PC-9 (cell line): ENCODE measurements at regions not wholly inside any gene's neighbourhood (a gene's known extent, or its start where the extent isn't known, plus 50 kb on each side); places are given as distances from the start of the nearest gene placed in this dataset.

ENCODE experiments used
- BruUV-seq: library from RNA; stranded (reverse); fragments of 400-500 nt; replicated peaks from 2 replicates; lab custom pipeline; 2021; lab: Mats Ljungman, UMichigan
- CTCF ChIA-PET: fragments of 300-600 bp; sonication (Branson Sonifier 250); formaldehyde crosslinking; loops from one replicate; lab custom pipeline; 2022; ENCODE audit warnings: antibody characterized with exemption; lab: Charles Lee
- POLR2A ChIA-PET: fragments of 300-600 bp; sonication (Branson Sonifier 250); formaldehyde crosslinking; loops from one replicate; lab custom pipeline; 2022; ENCODE audit warnings: antibody characterized with exemption; ENCODE audit not compliant: unreplicated experiment; lab: Charles Lee
- DNase-seq, 2 experiments: peaks; one replicate each; pipeline versions ENCODE4 v3.0.0 to v3.0.0-alpha.2; 2015 to 2022; ENCODE audit warnings: mixed read lengths in 1 of 2
- H2AFZ ChIP-seq: fragments of 200-600 bp; sonication (generic); 2 replicates; pipeline ENCODE4 v1.8.1; 2017; ENCODE audit warnings: antibody characterized with exemption
- H3F3A ChIP-seq: fragments of 200-600 bp; sonication (generic); 2 replicates; pipeline ENCODE4 v1.8.1; 2017; ENCODE audit warnings: antibody characterized with exemption, mild to moderate bottlenecking, low read depth; ENCODE audit not compliant: insufficient read depth
- H3K27ac ChIP-seq: fragments of 200-600 bp; sonication (generic); 2 replicates; pipeline ENCODE4 v1.6.1; 2016; ENCODE audit warnings: mixed run types
- H3K27me3 ChIP-seq: fragments of 200-600 bp; sonication (generic); 2 replicates; pipeline ENCODE4 v1.6.1; 2016; ENCODE audit warnings: low read depth, mixed run types; ENCODE audit not compliant: insufficient read depth
- H3K36me3 ChIP-seq: fragments of 200-600 bp; sonication (generic); 2 replicates; pipeline ENCODE4 v1.6.1; 2016; ENCODE audit warnings: low read depth, mixed run types
- H3K4me1 ChIP-seq: fragments of 200-600 bp; sonication (generic); replicated peaks from 2 replicates; pipeline ENCODE4 v1.6.1; 2016; ENCODE audit warnings: mixed run types; ENCODE audit not compliant: insufficient read depth
- H3K4me2 ChIP-seq: fragments of 200-600 bp; sonication (generic); 2 replicates; pipeline ENCODE4 v1.6.1; 2017; ENCODE audit warnings: mixed run types
- H3K4me3 ChIP-seq: fragments of 200-600 bp; sonication (generic); 2 replicates; pipeline ENCODE4 v1.6.1; 2016; ENCODE audit warnings: mixed run types
- H3K79me2 ChIP-seq: fragments of 200-600 bp; sonication (generic); 2 replicates; pipeline ENCODE4 v1.6.1; 2017; ENCODE audit warnings: low read depth, mixed run types
- H3K9me2 ChIP-seq: fragments of 200-600 bp; sonication (generic); 2 replicates; pipeline ENCODE4 v1.8.1; 2017; ENCODE audit warnings: mild to moderate bottlenecking; ENCODE audit not compliant: insufficient read depth
- H3K9me3 ChIP-seq: fragments of 200-600 bp; sonication (generic); 2 replicates; pipeline ENCODE4 v1.8.1; 2016; ENCODE audit warnings: low read depth; ENCODE audit not compliant: insufficient read depth
- H4K20me1 ChIP-seq: fragments of 200-600 bp; sonication (generic); 2 replicates; pipeline ENCODE4 v1.8.1; 2017; ENCODE audit not compliant: insufficient read depth
- EZH2 ChIP-seq: fragments of 200-600 bp; sonication (generic); IDR thresholded peaks from 2 replicates; pipeline ENCODE4 v1.8.0; 2017; ENCODE audit warnings: antibody characterized with exemption, low read depth
- intact Hi-C: fragments of 100-400 bp; cut with micrococcal nuclease; formaldehyde crosslinking; loops from one replicate; pipeline ENCODE4 v1.10.0; 2022; ENCODE audit not compliant: unreplicated experiment
- TF ChIP-seq, protein P1 (sequence below): fragments of 200-600 bp; sonication (generic); conservative IDR thresholded peaks from 2 replicates; pipeline ENCODE4 v1.6.1; 2017; ENCODE audit warnings: mixed run types, antibody characterized with exemption, mild to moderate bottlenecking, moderate library complexity

DNA sequence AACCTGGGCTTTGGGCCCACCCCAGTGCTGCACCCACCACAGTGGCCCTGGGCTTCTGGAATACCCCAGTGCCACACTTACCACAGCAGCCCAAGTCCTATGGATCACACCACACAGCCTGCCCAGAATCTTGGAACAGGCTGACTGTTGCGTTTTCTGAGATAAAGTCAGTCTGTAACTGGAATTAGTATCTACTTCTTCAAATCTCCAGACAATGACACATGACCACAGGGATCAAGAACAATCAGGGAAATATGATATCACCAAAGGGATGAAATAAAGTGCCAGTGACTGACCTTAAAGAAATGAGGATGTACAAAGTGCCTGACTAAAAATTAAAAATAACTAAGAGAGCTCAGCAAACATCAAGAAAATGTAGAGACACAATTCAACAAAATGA, 239.7 kb upstream of the PLD5 start:
- no TSS peak for BruUV-seq
- Histone ChIP-seq H3K4me1 (no peaks in the 10 kb centered on the region), H3K4me3 (no peak overlapping the region), H3K9me3 (no peaks in the 10 kb centered on the region; the same call in 1 of the 2 replicates), H3K4me2 (no peak overlapping the region), H3F3A (no peaks in the 10 kb centered on the region), H3K27ac (no peak overlapping the region), H3K36me3 (no peaks in the 10 kb centered on the region), H4K20me1 (no peaks in the 10 kb centered on the region; the same call in 1 of the 2 replicates), H3K9me2 (0 out of 2 replicates have a peak, but pooled peaks cover 5% of the 10 kb centered on the region), H2AFZ (no peak overlapping the region), H3K27me3 (no peaks in the 10 kb centered on the region), H3K79me2 (no peaks in the 10 kb centered on the region)
- DNase-seq = no peak
- TF ChIP-seq EZH2 = no peak
- TF ChIP-seq, protein P1, sequence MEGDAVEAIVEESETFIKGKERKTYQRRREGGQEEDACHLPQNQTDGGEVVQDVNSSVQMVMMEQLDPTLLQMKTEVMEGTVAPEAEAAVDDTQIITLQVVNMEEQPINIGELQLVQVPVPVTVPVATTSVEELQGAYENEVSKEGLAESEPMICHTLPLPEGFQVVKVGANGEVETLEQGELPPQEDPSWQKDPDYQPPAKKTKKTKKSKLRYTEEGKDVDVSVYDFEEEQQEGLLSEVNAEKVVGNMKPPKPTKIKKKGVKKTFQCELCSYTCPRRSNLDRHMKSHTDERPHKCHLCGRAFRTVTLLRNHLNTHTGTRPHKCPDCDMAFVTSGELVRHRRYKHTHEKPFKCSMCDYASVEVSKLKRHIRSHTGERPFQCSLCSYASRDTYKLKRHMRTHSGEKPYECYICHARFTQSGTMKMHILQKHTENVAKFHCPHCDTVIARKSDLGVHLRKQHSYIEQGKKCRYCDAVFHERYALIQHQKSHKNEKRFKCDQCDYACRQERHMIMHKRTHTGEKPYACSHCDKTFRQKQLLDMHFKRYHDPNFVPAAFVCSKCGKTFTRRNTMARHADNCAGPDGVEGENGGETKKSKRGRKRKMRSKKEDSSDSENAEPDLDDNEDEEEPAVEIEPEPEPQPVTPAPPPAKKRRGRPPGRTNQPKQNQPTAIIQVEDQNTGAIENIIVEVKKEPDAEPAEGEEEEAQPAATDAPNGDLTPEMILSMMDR = no peak
- ChIA-PET POLR2A (no interaction called here), CTCF (no interaction called here)
- intact Hi-C loops = no loop called here

DNA sequence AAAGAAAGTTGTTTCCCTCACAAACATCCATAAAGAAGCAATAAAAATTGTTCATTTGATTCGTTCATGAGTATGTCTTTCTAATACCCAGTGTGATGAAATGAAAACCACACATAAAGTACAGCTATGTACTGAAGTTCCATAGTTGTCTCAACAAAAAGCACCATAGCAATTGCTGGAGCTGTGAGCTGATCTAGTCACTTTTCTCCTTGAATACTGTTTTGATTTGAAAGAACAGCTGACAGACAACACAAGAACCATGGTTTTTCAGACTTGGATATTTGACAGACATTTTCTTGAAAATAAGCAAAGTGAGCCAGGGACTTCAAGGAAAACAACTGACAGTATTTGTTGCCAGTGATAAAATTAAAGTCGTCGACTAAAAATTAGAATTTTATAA, 237.1 kb upstream of the PLD5 start:
- CTCF ChIA-PET = no interaction called here
- BruUV-seq = no TSS peak
- intact Hi-C loops = no loop called here

DNA sequence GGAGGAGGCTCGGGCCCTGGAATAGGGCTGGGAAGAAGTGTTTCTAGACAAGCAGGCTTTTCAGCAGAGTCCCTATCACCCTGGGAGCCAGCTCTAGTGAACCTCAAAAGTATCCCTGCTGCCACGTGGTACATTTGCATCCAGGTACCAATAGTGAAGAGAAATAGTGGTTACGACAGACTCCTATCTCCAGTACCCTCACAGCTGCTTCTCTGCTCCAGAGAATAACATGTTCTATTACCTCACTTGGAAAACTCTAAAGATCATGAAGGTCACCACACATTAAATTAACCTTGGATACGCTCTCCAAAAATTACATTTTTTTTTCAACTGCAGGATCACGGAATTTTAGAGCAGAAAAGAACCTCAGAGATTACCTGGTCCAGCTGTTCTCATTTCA, 230.4 kb upstream of the PLD5 start:
- Histone ChIP-seq H3K4me1 (no peaks in the 10 kb centered on the region), H3K4me3 (no peak overlapping the region), H3K27me3 (no peaks in the 10 kb centered on the region), H3K4me2 (no peak overlapping the region), H3F3A (no peaks in the 10 kb centered on the region), H3K36me3 (no peaks in the 10 kb centered on the region), H2AFZ (no peak overlapping the region), H3K9me3 (no peaks in the 10 kb centered on the region), H3K79me2 (no peaks in the 10 kb centered on the region), H3K27ac (no peak overlapping the region), H4K20me1 (no peaks in the 10 kb centered on the region), H3K9me2 (no peaks in the 10 kb centered on the region)
- DNase-seq = no peak
- intact Hi-C loops = no loop called here
- ChIA-PET CTCF (no interaction called here), POLR2A (no interaction called here)
- no peak for TF ChIP-seq EZH2
- TF ChIP-seq, protein P1 = no peak
- BruUV-seq = no TSS peak

More for the DNA sequence above, 237.1 kb upstream of the PLD5 start:
- Histone ChIP-seq H3K27ac (no peak overlapping the region), H3K36me3 (no peaks in the 10 kb centered on the region), H3K9me2 (no peaks in the 10 kb centered on the region), H3K4me3 (no peak overlapping the region), H3K27me3 (no peaks in the 10 kb centered on the region), H4K20me1 (no peaks in the 10 kb centered on the region; the same call in 1 of the 2 replicates), H3K4me2 (no peak overlapping the region), H2AFZ (no peak overlapping the region), H3K4me1 (no peaks in the 10 kb centered on the region), H3K9me3 (no peaks in the 10 kb centered on the region; the same call in 1 of the 2 replicates), H3K79me2 (no peaks in the 10 kb centered on the region), H3F3A (no peaks in the 10 kb centered on the region)
- POLR2A ChIA-PET = no interaction called here
- DNase-seq = no peak
- TF ChIP-seq, protein P1 = no peak
- no peak for TF ChIP-seq EZH2
